ENCODE measurements at regions not wholly inside any gene's neighbourhood (a gene's known extent, or its start where the extent isn't known, plus 50 kb on each side); places are given as distances from the start of the nearest gene placed in this dataset.

GRCh38 chr18:77501266-77501665 lies 251.6 kb downstream of the GALR1 start:
- no peak for TF ChIP-seq CTCF (IDR thresholded peaks at IDR 0.05; ENCODE audit: low read depth, low read length)
- TF ChIP-seq EZH2phosphoT487 (IDR thresholded peaks at IDR 0.05; ENCODE audit: low read depth): no peak
